GM12875 (cell line): ENCODE measurements at regions not wholly inside any gene's neighbourhood (a gene's known extent, or its start where the extent isn't known, plus 50 kb on each side); places are given as distances from the start of the nearest gene placed in this dataset.

Experiments used
- H3K4me3 ChIP-seq: one replicate; pipeline ENCODE4 v1.5.1; 2011; ENCODE audit warnings: low read depth, low read length, control low read depth
- TF ChIP-seq, protein P1 (sequence below): IDR thresholded peaks from 2 replicates; pipeline ENCODE4 v1.5.1; 2011; ENCODE audit warnings: low read depth, mild to moderate bottlenecking, control low read depth, inconsistent platforms, low read length, moderate library complexity, borderline replicate concordance; ENCODE audit not compliant: insufficient read depth

DNA sequence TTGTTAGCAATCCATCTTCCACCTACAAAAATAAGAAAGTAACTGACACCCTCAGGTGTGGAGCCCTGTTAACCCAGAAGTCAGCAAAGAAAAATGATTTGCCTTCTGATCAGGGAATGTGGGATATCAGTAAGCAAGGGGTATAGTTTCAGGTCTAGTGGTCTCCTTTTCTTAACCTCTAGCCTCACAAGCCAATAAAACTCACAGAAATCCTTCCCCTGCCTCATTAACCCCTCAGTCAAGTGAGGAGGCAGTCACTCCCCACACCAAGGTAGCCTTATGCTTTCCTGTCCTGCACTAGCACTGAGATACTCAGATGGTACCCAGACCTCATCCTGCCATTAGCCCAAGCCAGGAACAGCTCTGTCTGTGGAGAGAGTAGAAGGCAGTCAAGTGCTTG is 103.4 kb upstream of the VASH1 start:
- TF ChIP-seq, protein P1, sequence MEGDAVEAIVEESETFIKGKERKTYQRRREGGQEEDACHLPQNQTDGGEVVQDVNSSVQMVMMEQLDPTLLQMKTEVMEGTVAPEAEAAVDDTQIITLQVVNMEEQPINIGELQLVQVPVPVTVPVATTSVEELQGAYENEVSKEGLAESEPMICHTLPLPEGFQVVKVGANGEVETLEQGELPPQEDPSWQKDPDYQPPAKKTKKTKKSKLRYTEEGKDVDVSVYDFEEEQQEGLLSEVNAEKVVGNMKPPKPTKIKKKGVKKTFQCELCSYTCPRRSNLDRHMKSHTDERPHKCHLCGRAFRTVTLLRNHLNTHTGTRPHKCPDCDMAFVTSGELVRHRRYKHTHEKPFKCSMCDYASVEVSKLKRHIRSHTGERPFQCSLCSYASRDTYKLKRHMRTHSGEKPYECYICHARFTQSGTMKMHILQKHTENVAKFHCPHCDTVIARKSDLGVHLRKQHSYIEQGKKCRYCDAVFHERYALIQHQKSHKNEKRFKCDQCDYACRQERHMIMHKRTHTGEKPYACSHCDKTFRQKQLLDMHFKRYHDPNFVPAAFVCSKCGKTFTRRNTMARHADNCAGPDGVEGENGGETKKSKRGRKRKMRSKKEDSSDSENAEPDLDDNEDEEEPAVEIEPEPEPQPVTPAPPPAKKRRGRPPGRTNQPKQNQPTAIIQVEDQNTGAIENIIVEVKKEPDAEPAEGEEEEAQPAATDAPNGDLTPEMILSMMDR: no peak
- no peak overlapping the region for H3K4me3 ChIP-seq

DNA sequence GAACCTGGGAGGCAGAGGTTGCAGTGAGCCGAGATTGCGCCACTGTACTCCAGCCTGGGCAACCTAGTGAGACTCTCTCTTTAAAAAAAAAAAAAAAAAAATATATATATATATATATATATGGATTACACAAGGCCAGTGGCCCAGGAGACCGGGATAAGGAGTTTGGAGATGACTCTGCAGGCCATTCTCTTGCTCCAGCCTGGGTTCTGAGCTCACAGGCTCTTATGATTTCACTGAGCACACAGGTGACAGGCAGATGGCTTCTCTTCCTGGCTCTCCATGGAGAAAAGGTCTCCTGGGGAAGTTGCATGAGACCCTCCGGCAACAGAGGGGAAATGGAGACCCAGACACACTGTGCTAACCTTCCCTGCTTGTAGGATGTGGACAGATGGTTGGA is 98.7 kb upstream of the VASH1 start:
- H3K4me3 ChIP-seq: no peak overlapping the region
- TF ChIP-seq, protein P1: no peak

DNA sequence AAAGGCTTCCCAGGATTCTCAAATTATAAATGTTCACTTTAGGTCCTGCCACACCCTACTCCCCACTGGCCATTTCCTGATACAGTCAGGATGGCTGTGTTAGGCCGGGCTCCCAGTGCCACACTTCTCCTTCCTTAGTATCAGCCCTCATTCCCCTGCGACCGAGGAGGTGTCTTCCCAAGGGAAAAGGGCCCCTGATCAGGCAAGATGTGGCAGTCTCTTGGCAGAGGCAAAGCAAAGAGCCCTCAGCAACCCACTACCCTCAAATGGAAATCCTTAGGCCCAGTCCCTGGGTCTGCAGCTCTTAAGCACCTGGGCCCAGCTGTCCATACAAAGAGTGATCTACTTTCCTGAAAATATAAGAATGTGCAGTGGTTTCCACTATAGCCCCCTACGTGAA is 96.5 kb upstream of the VASH1 start:
- H3K4me3 ChIP-seq: no peak overlapping the region
- TF ChIP-seq, protein P1: no peak

DNA sequence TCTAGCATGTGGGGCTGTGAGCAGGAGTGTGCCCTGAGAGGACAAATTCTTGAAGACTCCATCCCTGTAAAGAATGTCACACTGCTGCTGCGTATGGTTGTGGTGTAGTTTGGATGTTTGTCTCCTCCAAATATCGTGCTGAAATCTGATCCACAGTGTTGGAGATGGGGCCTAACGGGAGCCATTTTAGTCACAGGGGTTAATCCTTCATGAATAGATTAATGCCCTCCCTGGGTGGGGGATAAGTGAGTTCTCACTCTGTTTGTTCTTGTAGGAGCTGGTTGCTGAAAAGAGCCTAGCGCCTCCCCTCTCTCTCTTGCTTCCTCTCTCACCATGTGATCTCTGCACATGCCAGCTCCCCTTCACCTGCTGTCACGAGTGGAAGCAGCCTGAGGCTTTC is 94.5 kb upstream of the VASH1 start:
- TF ChIP-seq, protein P1: no peak
- no peak overlapping the region for H3K4me3 ChIP-seq

DNA sequence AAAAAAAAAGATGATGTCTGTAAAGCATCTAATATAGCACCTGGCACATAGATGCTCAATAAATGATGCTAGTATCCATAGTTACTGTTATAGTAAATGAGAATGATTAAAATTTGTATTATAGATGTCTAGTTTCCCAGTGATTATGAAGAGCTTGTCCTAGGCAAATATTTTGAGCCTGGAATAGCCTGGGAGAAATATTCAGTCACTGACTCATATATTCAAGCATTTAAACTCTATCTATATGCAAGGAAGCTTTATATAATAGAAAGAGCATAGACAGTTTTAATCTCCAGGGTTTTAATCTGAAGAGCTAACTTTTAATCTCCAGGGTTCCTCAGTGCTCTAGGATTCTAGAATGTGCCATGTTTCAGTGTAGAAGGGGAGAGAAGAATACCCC is 91.5 kb upstream of the VASH1 start:
- TF ChIP-seq, protein P1: no peak
- no peak overlapping the region for H3K4me3 ChIP-seq

DNA sequence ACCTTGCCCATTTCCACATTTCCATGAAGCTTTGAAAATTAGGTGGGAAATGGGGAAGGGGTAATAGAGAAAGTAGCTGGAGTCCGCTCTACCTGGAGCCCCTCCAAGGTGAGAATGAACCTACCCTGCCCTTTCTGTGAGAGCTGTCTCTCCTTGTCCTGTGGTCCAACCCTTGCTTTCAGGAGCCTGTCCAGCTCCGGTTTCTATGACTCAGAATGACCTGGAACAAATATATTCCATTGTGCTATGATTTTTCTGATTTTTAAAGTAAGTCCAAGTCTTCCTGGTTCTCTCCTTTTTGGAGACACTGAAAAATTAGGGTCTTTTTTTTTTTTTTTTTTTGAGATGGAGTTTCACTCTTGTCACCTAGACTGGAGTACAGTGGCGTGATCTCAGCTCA is 89.1 kb upstream of the VASH1 start:
- no peak overlapping the region for H3K4me3 ChIP-seq
- TF ChIP-seq, protein P1: no peak

DNA sequence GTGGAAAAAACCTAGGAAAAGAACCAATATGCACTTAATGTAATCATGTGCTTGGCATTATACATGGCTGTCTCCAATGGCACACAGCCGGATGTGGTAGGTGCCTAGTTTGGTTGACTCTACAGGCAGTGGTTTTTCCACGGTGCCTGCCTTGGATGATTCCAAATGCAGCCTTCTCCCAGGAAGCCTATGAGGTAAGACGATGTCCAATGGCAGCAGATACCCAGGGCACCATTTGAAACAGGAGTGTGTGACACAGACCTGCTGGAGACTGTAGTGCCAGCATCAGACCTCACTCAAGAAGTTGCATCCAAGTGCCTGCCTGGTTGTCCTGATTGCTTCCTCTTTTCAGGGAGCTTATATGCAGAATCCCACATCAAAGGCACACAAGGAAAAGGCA is 88.0 kb upstream of the VASH1 start:
- H3K4me3 ChIP-seq: no peak overlapping the region
- TF ChIP-seq, protein P1: no peak
